Epithelial cell of prostate (primary cell): ENCODE measurements at regions not wholly inside any gene's neighbourhood (a gene's known extent, or its start where the extent isn't known, plus 50 kb on each side); places are given as distances from the start of the nearest gene placed in this dataset.

Experiments used
- DNase-seq: peaks from one replicate; pipeline ENCODE4 v3.0.0-alpha.2; 2011; ENCODE audit warnings: low read depth, low spot score
- H3K27ac ChIP-seq: fragments of 450-650 bp; 2 replicates; pipeline ENCODE4 v1.5.1; 2017; ENCODE audit warnings: mild to moderate bottlenecking

- no peak for DNase-seq
These were observed 76.4 kb upstream of the DAB1 start for GRCh38 chr1:57500136-57500830.

GRCh38 chr1:57494530-57495079 lies 70.7 kb upstream of the DAB1 start:
- H3K27ac ChIP-seq = no peak overlapping the region

More at GRCh38 chr1:57500136-57500830, 76.4 kb upstream of the DAB1 start:
- H3K27ac ChIP-seq = no peak overlapping the region

GRCh38 chr1:57492586-57493226 lies 68.8 kb upstream of the DAB1 start:
- no peak for DNase-seq
- no peak overlapping the region for H3K27ac ChIP-seq

More at GRCh38 chr1:57494530-57495079, 70.7 kb upstream of the DAB1 start:
- no peak for DNase-seq

GRCh38 chr1:57489358-57490036 lies 65.6 kb upstream of the DAB1 start:
- DNase-seq = no peak

GRCh38 chr1:57485643-57486042 lies 61.8 kb upstream of the DAB1 start:
- no peak overlapping the region for H3K27ac ChIP-seq
- DNase-seq = peak; percentile 2

More at GRCh38 chr1:57489358-57490036, 65.6 kb upstream of the DAB1 start:
- H3K27ac ChIP-seq = no peak overlapping the region

- H3K27ac ChIP-seq = no peak overlapping the region
- no peak for DNase-seq
These were observed 60.1 kb upstream of the DAB1 start for GRCh38 chr1:57483954-57484353.

- DNase-seq = no peak
- H3K27ac ChIP-seq = no peak overlapping the region
These were observed 55.6 kb upstream of the DAB1 start for GRCh38 chr1:57479471-57479870.

- H3K27ac ChIP-seq = no peak overlapping the region
- no peak for DNase-seq
These were observed 51.5 kb upstream of the DAB1 start for GRCh38 chr1:57475366-57475765.

- H3K27ac ChIP-seq = no peak overlapping the region
- DNase-seq = no peak
These were observed 50.4 kb upstream of the DAB1 start for GRCh38 chr1:57474137-57474750.
